Neutrophil (primary cell): ENCODE measurements at regions not wholly inside any gene's neighbourhood (a gene's known extent, or its start where the extent isn't known, plus 50 kb on each side); places are given as distances from the start of the nearest gene placed in this dataset.

ENCODE experiments used
- H3K27ac ChIP-seq: fragments of 200-600 bp; sonication (generic); 2 replicates; pipeline ENCODE4 v1.5.1; 2016; ENCODE audit warnings: mild to moderate bottlenecking, moderate library complexity
- H3K27me3 ChIP-seq: fragments of 200-600 bp; sonication (generic); 2 replicates; pipeline ENCODE4 v1.6.0; 2016; ENCODE audit warnings: mild to moderate bottlenecking
- H3K36me3 ChIP-seq: fragments of 200-600 bp; sonication (generic); 2 replicates; pipeline ENCODE4 v1.5.1; 2017
- H3K4me1 ChIP-seq, 2 experiments: fragments of 200-600 bp in 1 of 2; sonication (generic) in 1 of 2; 1 replicate in 1 of 2; 2 replicates in 1 of 2; pipeline versions ENCODE4 v1.5.1 to v1.6.1; 2013 to 2016; ENCODE audit warnings: low read depth in 1 of 2, low read length in 1 of 2, mild to moderate bottlenecking in 1 of 2, moderate library complexity in 1 of 2; ENCODE audit not compliant: control insufficient read depth in 1 of 2, insufficient read depth in 1 of 2
- H3K4me3 ChIP-seq, 2 experiments: fragments of 200-600 bp in 1 of 2; sonication (generic) in 1 of 2; 1 replicate in 1 of 2; 2 replicates in 1 of 2; pipeline ENCODE4 v1.5.1; 2013 to 2016; ENCODE audit warnings: low read depth in 1 of 2, low read length in 1 of 2, mild to moderate bottlenecking in 1 of 2, moderate library complexity in 1 of 2
- H3K9me3 ChIP-seq: fragments of 200-600 bp; sonication (generic); 2 replicates; pipeline ENCODE4 v1.5.1; 2016
- CTCF ChIP-seq: fragments of 200-600 bp; sonication (generic); IDR thresholded peaks from 2 replicates; pipeline ENCODE4 v1.5.1; 2016; ENCODE audit warnings: antibody characterized with exemption

- Histone ChIP-seq H3K36me3 (no peaks in the 10 kb centered on the region), H3K27me3 (no peaks in the 10 kb centered on the region), H3K9me3 (no peaks in the 10 kb centered on the region), H3K27ac (no peak overlapping the region), H3K4me1 (no peaks in the 10 kb centered on the region), H3K4me3 (no peak overlapping the region)
- no peak for TF ChIP-seq CTCF
Measured at GRCh38 chr22:48553119-48553518, 1274.6 kb downstream of the BRD1 start.

GRCh38 chr22:48551716-48552268 lies 1275.9 kb downstream of the BRD1 start:
- no peaks in the 10 kb centered on the region for H3K9me3 ChIP-seq
- H3K4me3 ChIP-seq, result no peak overlapping the region
- H3K36me3 ChIP-seq, result no peaks in the 10 kb centered on the region
- H3K27me3 ChIP-seq, result no peaks in the 10 kb centered on the region
- H3K4me1 ChIP-seq, result no peaks in the 10 kb centered on the region
- TF ChIP-seq CTCF, result no peak
- H3K27ac ChIP-seq, result no peak overlapping the region

GRCh38 chr22:48551061-48551460 lies 1276.6 kb downstream of the BRD1 start:
- H3K4me1 ChIP-seq, result no peaks in the 10 kb centered on the region
- H3K27me3 ChIP-seq, result no peaks in the 10 kb centered on the region
- TF ChIP-seq CTCF, result no peak
- no peak overlapping the region for H3K4me3 ChIP-seq
- no peaks in the 10 kb centered on the region for H3K36me3 ChIP-seq
- no peaks in the 10 kb centered on the region for H3K9me3 ChIP-seq
- no peak overlapping the region for H3K27ac ChIP-seq

- H3K36me3 ChIP-seq, result no peaks in the 10 kb centered on the region
- no peak overlapping the region for H3K4me3 ChIP-seq
- no peak for TF ChIP-seq CTCF
- H3K9me3 ChIP-seq, result no peaks in the 10 kb centered on the region
- no peak overlapping the region for H3K27ac ChIP-seq
- H3K27me3 ChIP-seq, result no peaks in the 10 kb centered on the region
- no peaks in the 10 kb centered on the region for H3K4me1 ChIP-seq
Measured at GRCh38 chr22:48548391-48548790, 1279.3 kb downstream of the BRD1 start.

GRCh38 chr22:48547971-48548370 lies 1279.7 kb downstream of the BRD1 start:
- Histone ChIP-seq H3K27me3 (no peaks in the 10 kb centered on the region), H3K9me3 (no peaks in the 10 kb centered on the region), H3K4me3 (no peak overlapping the region), H3K4me1 (no peaks in the 10 kb centered on the region), H3K27ac (no peak overlapping the region), H3K36me3 (no peaks in the 10 kb centered on the region)
- TF ChIP-seq CTCF, result no peak
